ENCODE measurements at regions not wholly inside any gene's neighbourhood (a gene's known extent, or its start where the extent isn't known, plus 50 kb on each side); places are given as distances from the start of the nearest gene placed in this dataset.

- TF ChIP-seq ZNF274 (IDR thresholded peaks at IDR 0.05; ENCODE audit: insufficient read depth, insufficient read length) (no peak), POLR2A (IDR thresholded peaks at IDR 0.05; ENCODE audit: low read depth, low read length) (no peak), CTCF (IDR thresholded peaks at IDR 0.05 in 2 of 3, conservative IDR thresholded peaks at IDR 0.05 in 1 of 3; ENCODE audit: control insufficient read depth in 2 of 3, extremely low read depth in 1 of 3, insufficient read depth in 1 of 3, low read depth in 3 of 3, low read length in 3 of 3) (no peak), NFIC (IDR thresholded peaks at IDR 0.05; ENCODE audit: low read depth, low read length) (no peak)
These were observed 290.4 kb upstream of the SULF2 start for GRCh38 chr20:48075591-48076174.
